T1000 (cell line): ENCODE measurements at regions not wholly inside any gene's neighbourhood (a gene's known extent, or its start where the extent isn't known, plus 50 kb on each side); places are given as distances from the start of the nearest gene placed in this dataset.

Source experiments
- DNase-seq: peaks from one replicate; lab custom pipeline; 2025; ENCODE audit warnings: mixed read lengths; lab: John Stamatoyannopoulos, UW

GRCh38 chr4:62159306-62159705 lies 959.2 kb downstream of the ADGRL3 start:
- no peak for DNase-seq

- no peak for DNase-seq
Observed at GRCh38 chr4:62156205-62156604, 956.1 kb downstream of the ADGRL3 start.

GRCh38 chr4:62145276-62145675 lies 945.1 kb downstream of the ADGRL3 start:
- DNase-seq, result no peak

DNA sequence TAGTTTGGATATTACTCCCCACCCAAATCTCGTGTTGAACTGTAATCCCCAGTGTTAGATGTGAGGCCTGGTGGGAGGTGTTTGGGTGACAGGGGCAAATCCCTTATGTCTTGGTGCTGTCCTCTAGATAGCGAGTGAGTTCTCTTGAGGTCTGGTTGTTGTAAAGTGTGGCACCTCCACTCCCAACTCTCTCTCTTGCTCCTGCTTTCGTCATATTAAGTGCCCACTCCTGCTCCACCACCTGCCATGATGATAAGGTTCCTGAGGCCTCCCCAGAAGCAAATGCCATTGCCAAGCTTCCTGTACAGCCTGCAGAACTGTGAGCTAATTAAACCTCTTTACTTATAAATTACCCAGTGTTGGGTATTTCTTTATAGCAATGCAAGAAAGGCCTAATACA lies 944.3 kb downstream of the ADGRL3 start:
- DNase-seq, result no peak

GRCh38 chr4:62135565-62136156 lies 935.5 kb downstream of the ADGRL3 start:
- DNase-seq, result no peak

DNA sequence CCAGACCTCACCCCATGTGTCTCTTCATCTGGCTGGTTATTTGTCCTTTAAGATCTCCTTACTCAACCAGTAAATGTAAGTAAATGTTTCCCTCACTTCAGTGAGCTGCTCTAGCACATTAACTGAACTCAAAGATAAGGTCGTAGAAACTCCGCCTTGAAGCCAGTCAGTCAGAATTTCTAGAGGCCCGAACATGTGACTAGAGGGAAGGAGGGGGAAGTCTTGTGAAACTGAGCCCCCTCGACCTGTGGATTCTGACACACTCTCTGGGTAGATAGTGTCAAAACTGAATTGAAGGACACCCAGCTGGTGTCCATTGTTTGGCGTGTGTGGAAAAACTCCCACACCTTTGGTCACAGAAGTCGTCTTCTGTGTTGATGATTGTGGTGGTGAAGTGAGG lies 933.9 kb downstream of the ADGRL3 start:
- no peak for DNase-seq

DNA sequence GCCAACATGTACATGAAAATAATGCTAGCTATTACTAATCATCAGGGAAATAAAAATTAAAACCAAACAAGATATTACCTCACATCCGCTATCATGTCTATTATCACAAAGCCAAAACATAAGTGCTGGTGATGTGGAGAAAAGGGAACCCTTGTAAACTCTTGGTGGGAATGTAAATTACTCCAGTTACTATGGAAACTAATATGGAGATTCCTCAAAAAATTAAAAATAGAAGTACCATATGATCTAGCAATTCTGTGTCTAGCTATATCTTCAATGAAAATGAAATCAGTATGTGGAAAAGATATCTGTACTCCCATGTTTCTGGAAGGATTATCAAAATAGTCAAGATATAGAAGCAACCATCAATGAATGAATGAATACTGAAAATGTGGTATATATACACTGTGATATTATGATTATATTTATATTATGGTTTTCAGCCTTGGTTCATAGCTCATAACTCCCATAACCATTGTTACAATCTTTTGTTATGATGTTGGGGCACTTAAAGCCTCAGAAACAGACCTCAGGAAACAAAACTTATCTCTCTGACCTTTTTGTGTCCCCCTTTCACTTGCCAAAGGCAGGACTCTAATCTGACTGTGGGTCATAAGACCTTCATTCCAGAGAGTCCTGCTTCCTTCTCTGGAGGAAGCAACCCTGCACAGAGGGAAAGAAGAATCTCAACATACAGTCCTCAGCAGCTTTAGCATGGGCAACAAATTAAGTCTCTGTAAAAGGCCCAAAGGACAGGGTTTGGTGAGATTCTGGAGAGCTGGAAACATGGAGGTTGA lies 933.2 kb downstream of the ADGRL3 start:
- DNase-seq, result no peak

- no peak for DNase-seq
Observed at GRCh38 chr4:62131049-62131448, 930.9 kb downstream of the ADGRL3 start.

GRCh38 chr4:62130637-62131036 lies 930.5 kb downstream of the ADGRL3 start:
- no peak for DNase-seq

DNA sequence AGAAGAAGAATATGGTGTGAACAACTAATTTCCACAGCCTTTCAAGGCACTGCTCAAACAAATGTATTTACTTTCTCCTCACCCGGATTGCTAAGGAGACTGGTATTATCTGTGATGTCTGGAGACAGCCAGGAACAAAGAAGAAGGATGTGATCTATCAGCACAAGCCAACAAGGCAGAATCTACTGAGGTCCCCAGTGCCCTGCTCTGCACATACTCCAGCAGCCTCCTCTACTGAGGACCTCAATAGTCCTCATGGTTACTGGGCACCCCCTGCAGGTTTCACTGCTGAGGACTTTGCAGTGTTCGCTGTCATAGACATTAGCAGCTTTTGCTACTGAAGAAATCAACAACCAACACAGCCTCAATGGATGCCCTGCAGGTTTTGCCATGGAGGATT lies 930.1 kb downstream of the ADGRL3 start:
- DNase-seq, result no peak
